HCT116 (cell line): ENCODE measurements at regions not wholly inside any gene's neighbourhood (a gene's known extent, or its start where the extent isn't known, plus 50 kb on each side); places are given as distances from the start of the nearest gene placed in this dataset.

Experiments used
- ATAC-seq: fragments of 200-7000 bp; cut with Tn5 transposase; 2 replicates; pipeline ENCODE4 v1.9.1; 2020; ENCODE audit warnings: mild to moderate bottlenecking, moderate library complexity
- BruUV-seq: library from RNA; stranded (reverse); fragments of 400-500 nt; replicated peaks from 2 replicates; lab custom pipeline; 2021; lab: Mats Ljungman, UMichigan
- CTCF ChIA-PET: fragments of 300-600 bp; sonication (Branson Sonifier 250); formaldehyde crosslinking; loops from one replicate; lab custom pipeline; 2021; ENCODE audit warnings: antibody characterized with exemption; lab: Charles Lee
- POLR2A ChIA-PET: fragments of 300-600, 350-600 bp; sonication (Branson Sonifier 250); formaldehyde crosslinking; loops from one replicate; lab custom pipeline; 2021; ENCODE audit warnings: antibody characterized with exemption; lab: Charles Lee
- RAD21 ChIA-PET, 2 experiments: fragments of 300-600 bp; sonication (Branson Sonifier 250); formaldehyde crosslinking; loops; one replicate each; lab custom pipeline; 2023; ENCODE audit warnings: low total read pairs in 2 of 2; ENCODE audit not compliant: uncharacterized antibody in 2 of 2, unreplicated experiment in 2 of 2, low non-redundant PET in 1 of 2; lab: Charles Lee
- DNase-seq: peaks from one replicate; pipeline ENCODE4 v3.0.0-alpha.2; 2010; ENCODE audit warnings: low read depth, low spot score
- H2AFZ ChIP-seq: fragments of 200-600 bp; shearing (Covaris generic), sonication (generic); 2 replicates; pipeline ENCODE4 v1.6.1; 2017; ENCODE audit warnings: low read depth, mixed run types, mixed read lengths, antibody characterized with exemption, low read length; ENCODE audit not compliant: poor library complexity, severe bottlenecking
- H3K27ac ChIP-seq: 2 replicates; pipeline ENCODE4 v1.5.1; 2012; ENCODE audit warnings: low read depth, low read length
- H3K27me3 ChIP-seq: fragments of 200-600 bp; sonication (generic); 2 replicates; pipeline ENCODE4 v1.6.1; 2016; ENCODE audit warnings: mixed run types, low read length, mixed read lengths; ENCODE audit not compliant: insufficient read depth
- H3K36me3 ChIP-seq, 2 experiments: fragments of 200-500 bp in 1 of 2; fragments of 200-600 bp in 1 of 2; sonication (Bioruptor generic) in 1 of 2; sonication (generic) in 1 of 2; 2 replicates each; pipeline versions ENCODE4 v1.5.1 to v1.6.1; 2014 to 2016; ENCODE audit warnings: low read length in 2 of 2, inconsistent platforms in 1 of 2, mixed read lengths in 1 of 2, mixed run types in 1 of 2; ENCODE audit not compliant: insufficient read depth in 2 of 2, control insufficient read depth in 1 of 2
- H3K4me1 ChIP-seq, 2 experiments: fragments of 200-600 bp in 1 of 2; sonication (generic) in 1 of 2; 2 replicates each; pipeline versions ENCODE4 v1.5.1 to v1.6.1; 2012 to 2017; ENCODE audit warnings: low read length in 2 of 2, inconsistent platforms in 1 of 2, mild to moderate bottlenecking in 1 of 2, mixed read lengths in 1 of 2, mixed run types in 1 of 2, moderate library complexity in 1 of 2; ENCODE audit not compliant: insufficient read depth in 2 of 2, control insufficient read depth in 1 of 2
- H3K4me2 ChIP-seq: fragments of 200-600 bp; sonication (generic); 2 replicates; pipeline ENCODE4 v1.6.1; 2017; ENCODE audit warnings: mixed run types, low read length, mixed read lengths
- H3K4me3 ChIP-seq, 2 experiments: fragments of 200-600 bp in 1 of 2; sonication (generic) in 1 of 2; replicated peaks in 1 of 2; 2 replicates each; pipeline ENCODE4 v1.5.1; 2011 to 2016; ENCODE audit warnings: low read length in 2 of 2, control low read depth in 1 of 2, low read depth in 1 of 2, mild to moderate bottlenecking in 1 of 2, mixed read lengths in 1 of 2, mixed run types in 1 of 2
- H3K79me2 ChIP-seq: fragments of 200-600 bp; sonication (generic); 2 replicates; pipeline ENCODE4 v1.6.1; 2017; ENCODE audit warnings: mild to moderate bottlenecking, mixed run types, low read length, moderate library complexity, mixed read lengths; ENCODE audit not compliant: insufficient read depth
- H3K9ac ChIP-seq: fragments of 200-600 bp; sonication (generic); 2 replicates; pipeline ENCODE4 v1.6.1; 2016; ENCODE audit warnings: low read length, mixed read lengths
- H3K9me2 ChIP-seq: fragments of 200-600 bp; sonication (generic), shearing (Covaris generic); 2 replicates; pipeline ENCODE4 v1.6.1; 2017; ENCODE audit warnings: mixed run types, mild to moderate bottlenecking, moderate library complexity; ENCODE audit not compliant: insufficient read depth
- H3K9me3 ChIP-seq, 2 experiments: fragments of 200-500 bp in 1 of 2; fragments of 200-600 bp in 1 of 2; sonication (Bioruptor generic) in 1 of 2; sonication (generic) in 1 of 2; 2 replicates each; pipeline ENCODE4 v1.6.1; 2014 to 2017; ENCODE audit warnings: low read length in 2 of 2, mixed read lengths in 2 of 2, inconsistent platforms in 1 of 2, low read depth in 1 of 2, mild to moderate bottlenecking in 1 of 2, mixed run types in 1 of 2, moderate library complexity in 1 of 2; ENCODE audit not compliant: control insufficient read depth in 1 of 2, insufficient read depth in 1 of 2
- H4K20me1 ChIP-seq: fragments of 200-600 bp; sonication (generic), shearing (Covaris generic); 2 replicates; pipeline ENCODE4 v1.6.1; 2017; ENCODE audit warnings: mixed run types, mild to moderate bottlenecking, moderate library complexity; ENCODE audit not compliant: insufficient read depth
- ATF3 ChIP-seq: IDR thresholded peaks from 2 replicates; pipeline ENCODE4 v1.6.1; 2012
- CBX3 ChIP-seq: IDR thresholded peaks from 2 replicates; pipeline ENCODE4 v1.6.1; 2012; ENCODE audit warnings: low read depth
- CEBPB ChIP-seq: IDR thresholded peaks from 2 replicates; pipeline ENCODE4 v1.6.1; 2012; ENCODE audit warnings: low read depth
- CTCF ChIP-seq, 3 experiments: fragments of 200-600 bp in 1 of 3; sonication (generic) in 1 of 3; IDR thresholded peaks in 2 of 3; conservative IDR thresholded peaks in 1 of 3; 2 replicates each; pipeline ENCODE4 v1.5.1; 2012 to 2017; ENCODE audit warnings: low read depth in 2 of 3, low read length in 2 of 3, antibody characterized with exemption in 1 of 3, borderline replicate concordance in 1 of 3, control low read depth in 1 of 3, mild to moderate bottlenecking in 1 of 3, mixed read lengths in 1 of 3, mixed run types in 1 of 3, moderate library complexity in 1 of 3; ENCODE audit not compliant: insufficient read depth in 1 of 3
- EGR1 ChIP-seq: IDR thresholded peaks from 2 replicates; pipeline ENCODE4 v1.6.1; 2012; ENCODE audit warnings: low read depth
- EZH2 ChIP-seq: fragments of 200-600 bp; sonication (generic); IDR thresholded peaks from 2 replicates; pipeline ENCODE4 v1.6.1; 2017; ENCODE audit warnings: antibody characterized with exemption, mixed run types
- FOSL1 ChIP-seq: IDR thresholded peaks from 2 replicates; pipeline ENCODE4 v1.6.1; 2012; ENCODE audit warnings: low read depth
- JUND ChIP-seq: IDR thresholded peaks from 2 replicates; pipeline ENCODE4 v1.6.1; 2012
- POLR2A ChIP-seq: IDR thresholded peaks from 2 replicates; pipeline ENCODE4 v1.7.0; 2011; ENCODE audit warnings: borderline replicate concordance; ENCODE audit not compliant: insufficient read depth, insufficient read length; ENCODE audit errors: extremely low read depth
- POLR2AphosphoS5 ChIP-seq: IDR thresholded peaks from 2 replicates; pipeline ENCODE4 v1.6.1; 2011; ENCODE audit warnings: mild to moderate bottlenecking, low read depth, low read length, moderate library complexity
- RAD21 ChIP-seq: IDR thresholded peaks from 2 replicates; pipeline ENCODE4 v1.6.1; 2012; ENCODE audit warnings: low read depth, mild to moderate bottlenecking
- REST ChIP-seq: IDR thresholded peaks from 2 replicates; pipeline ENCODE4 v1.6.1; 2012; ENCODE audit warnings: low read depth
- SIN3A ChIP-seq: IDR thresholded peaks from 2 replicates; pipeline ENCODE4 v1.6.1; 2012; ENCODE audit warnings: low read depth
- SRF ChIP-seq: IDR thresholded peaks from 2 replicates; pipeline ENCODE4 v1.6.1; 2012; ENCODE audit warnings: low read depth
- TCF7L2 ChIP-seq: IDR thresholded peaks from 2 replicates; pipeline ENCODE4 v1.7.0; 2011; ENCODE audit warnings: borderline replicate concordance, inconsistent platforms; ENCODE audit not compliant: insufficient read depth, insufficient read length; ENCODE audit errors: extremely low read depth
- ZBTB33 ChIP-seq: IDR thresholded peaks from 2 replicates; pipeline ENCODE4 v1.6.1; 2011; ENCODE audit warnings: mild to moderate bottlenecking, low read length, moderate library complexity; ENCODE audit not compliant: insufficient replicate concordance; ENCODE audit errors: extremely low read depth
- ZNF274 ChIP-seq: fragments of 200-500 bp; sonication (Bioruptor generic); IDR thresholded peaks from 2 replicates; pipeline ENCODE4 v1.6.1; 2014; ENCODE audit warnings: mild to moderate bottlenecking, low read depth, low read length, inconsistent platforms
- intact Hi-C: fragments of 100-400 bp; cut with micrococcal nuclease; formaldehyde crosslinking; loops from 2 replicates; pipeline ENCODE4 v1.10.0; 2022

GRCh38 chr17:56659622-56660021, 66.1 kb downstream of the NOG start:
- DNase-seq (no peak), ATAC-seq (no peak)
- POLR2A ChIA-PET = no interaction called here
- Histone ChIP-seq H3K36me3 (no peaks in the 10 kb centered on the region), H4K20me1 (no peaks in the 10 kb centered on the region), H3K4me2 (no peak overlapping the region), H3K4me1 (no peaks in the 10 kb centered on the region), H3K9me2 (no peaks in the 10 kb centered on the region), H3K9me3 (no peaks in the 10 kb centered on the region)
- TF ChIP-seq RAD21 = no peak
- no peak for TF ChIP-seq SRF
- no peak for TF ChIP-seq EZH2
- TF ChIP-seq REST = no peak
- no peak for TF ChIP-seq CTCF (IDR thresholded peaks at IDR 0.05 in 2 of 3, conservative IDR thresholded peaks at IDR 0.05 in 1 of 3; ENCODE audit: borderline replicate concordance in 1 of 3, insufficient read depth in 1 of 3, low read depth in 2 of 3, low read length in 2 of 3)
- no peak for TF ChIP-seq FOSL1
- no peak for TF ChIP-seq CBX3
- no peak for TF ChIP-seq ZBTB33
- no peak for TF ChIP-seq CEBPB
- TF ChIP-seq ATF3 = no peak
- no peak for TF ChIP-seq EGR1
- TF ChIP-seq SIN3A = no peak
- no peak for TF ChIP-seq JUND
- TF ChIP-seq TCF7L2 = no peak
- TF ChIP-seq POLR2AphosphoS5 = no peak
- no peak for TF ChIP-seq POLR2A
- no peak for TF ChIP-seq ZNF274
- TF ChIP-seq, all 23 proteins: peak for 0
- BruUV-seq = no TSS peak
- Histone ChIP-seq H3K4me3 (no peak overlapping the region), H2AFZ (no peak overlapping the region), H3K27me3 (no peaks in the 10 kb centered on the region), H3K79me2 (no peaks in the 10 kb centered on the region), H3K9ac (no peak overlapping the region), H3K27ac (no peak overlapping the region)
- CTCF ChIA-PET = no interaction called here
- RAD21 ChIA-PET = no interaction called here
- intact Hi-C loops = no loop called here
